ENCODE measurements at regions not wholly inside any gene's neighbourhood (a gene's known extent, or its start where the extent isn't known, plus 50 kb on each side); places are given as distances from the start of the nearest gene placed in this dataset.
A peak's percentile ranks its signal among the peaks of the same experiment; 100 is the strongest.

- DNase-seq (ENCODE audit: low read depth), result no peak
- H3K4me3 ChIP-seq (ENCODE audit: low read depth, low read length), result no peak overlapping the region
- no peak for TF ChIP-seq MAX (IDR thresholded peaks at IDR 0.05; ENCODE audit: low read depth, low read length)
- TF ChIP-seq CTCF (IDR thresholded peaks at IDR 0.05; ENCODE audit: low read depth, low read length), result no peak
- TF ChIP-seq POLR2A (IDR thresholded peaks at IDR 0.05; ENCODE audit: extremely low read depth, insufficient read length), result no peak
- TF ChIP-seq MYC (IDR thresholded peaks at IDR 0.05; ENCODE audit: low read depth, low read length), result no peak
Observed at GRCh38 chr7:80403686-80404241, 108.1 kb downstream of the GNAT3 start.

GRCh38 chr7:80401708-80402107, 110.2 kb downstream of the GNAT3 start:
- no peak for DNase-seq (ENCODE audit: low read depth)
- TF ChIP-seq CTCF (IDR thresholded peaks at IDR 0.05; ENCODE audit: low read depth, low read length) (no peak), POLR2A (IDR thresholded peaks at IDR 0.05; ENCODE audit: extremely low read depth, insufficient read length) (no peak), MAX (IDR thresholded peaks at IDR 0.05; ENCODE audit: low read depth, low read length) (no peak), MYC (IDR thresholded peaks at IDR 0.05; ENCODE audit: low read depth, low read length) (no peak)

GRCh38 chr7:80393786-80394185, 118.1 kb downstream of the GNAT3 start:
- no peak overlapping the region for H3K4me3 ChIP-seq (ENCODE audit: low read depth, low read length)
- no peak for TF ChIP-seq MYC (IDR thresholded peaks at IDR 0.05; ENCODE audit: low read depth, low read length)
- no peak for TF ChIP-seq MAX (IDR thresholded peaks at IDR 0.05; ENCODE audit: low read depth, low read length)
- no peak for TF ChIP-seq POLR2A (IDR thresholded peaks at IDR 0.05; ENCODE audit: extremely low read depth, insufficient read length)
- TF ChIP-seq CTCF (IDR thresholded peaks at IDR 0.05; ENCODE audit: low read depth, low read length), result no peak

More at GRCh38 chr7:80401708-80402107, 110.2 kb downstream of the GNAT3 start:
- no peak overlapping the region for H3K4me3 ChIP-seq (ENCODE audit: low read depth, low read length)

DNA sequence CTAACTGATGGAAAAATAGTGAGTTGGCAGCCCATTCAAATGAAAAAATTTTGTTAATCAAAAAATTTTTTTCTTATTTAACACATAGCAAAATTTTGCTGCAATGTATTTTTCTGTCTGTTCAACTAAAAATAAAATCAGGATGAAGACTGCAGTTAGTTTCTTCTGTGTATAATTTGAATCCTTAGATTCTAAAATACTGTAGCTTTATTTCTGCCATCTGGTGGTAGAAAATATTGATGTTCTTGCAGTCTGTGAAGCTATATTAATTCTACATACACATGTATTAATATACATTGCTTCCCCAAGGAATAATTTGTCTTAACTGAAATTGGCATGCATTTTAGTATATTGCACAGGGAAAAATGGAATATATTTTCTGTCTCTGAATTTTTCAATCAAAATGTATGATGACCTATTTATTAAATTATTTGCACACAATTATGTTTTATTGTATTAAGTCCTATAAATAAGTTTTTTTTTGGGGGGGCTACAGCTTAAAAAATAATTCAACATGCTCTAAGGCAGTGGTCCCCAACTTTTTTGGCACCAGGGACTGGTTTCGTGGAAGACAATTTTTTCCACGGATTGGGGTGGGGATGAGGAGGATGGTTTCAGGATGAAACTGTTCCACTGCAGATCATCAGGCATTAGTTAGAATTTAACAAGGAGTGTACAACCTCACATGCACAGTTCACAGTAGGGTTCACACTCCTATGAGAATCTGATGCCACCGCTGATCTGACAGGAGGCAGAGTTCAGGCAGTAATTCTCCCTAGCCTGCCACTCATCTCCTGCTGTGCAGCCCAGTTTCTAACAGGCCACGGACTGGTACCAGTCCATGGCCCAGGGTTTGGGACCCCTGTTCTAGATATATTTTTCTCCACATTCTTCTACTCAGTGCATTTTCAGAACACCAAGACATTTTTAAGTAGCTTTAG, 119.4 kb downstream of the GNAT3 start:
- peak; percentile 17 for DNase-seq (ENCODE audit: low read depth)
- H3K4me3 ChIP-seq (ENCODE audit: low read depth, low read length), result no peak overlapping the region
- TF ChIP-seq MYC (IDR thresholded peaks at IDR 0.05; ENCODE audit: low read depth, low read length), result no peak
- TF ChIP-seq CTCF (IDR thresholded peaks at IDR 0.05; ENCODE audit: low read depth, low read length), result peak; percentile 4

More at GRCh38 chr7:80393786-80394185, 118.1 kb downstream of the GNAT3 start:
- no peak for DNase-seq (ENCODE audit: low read depth)

DNA sequence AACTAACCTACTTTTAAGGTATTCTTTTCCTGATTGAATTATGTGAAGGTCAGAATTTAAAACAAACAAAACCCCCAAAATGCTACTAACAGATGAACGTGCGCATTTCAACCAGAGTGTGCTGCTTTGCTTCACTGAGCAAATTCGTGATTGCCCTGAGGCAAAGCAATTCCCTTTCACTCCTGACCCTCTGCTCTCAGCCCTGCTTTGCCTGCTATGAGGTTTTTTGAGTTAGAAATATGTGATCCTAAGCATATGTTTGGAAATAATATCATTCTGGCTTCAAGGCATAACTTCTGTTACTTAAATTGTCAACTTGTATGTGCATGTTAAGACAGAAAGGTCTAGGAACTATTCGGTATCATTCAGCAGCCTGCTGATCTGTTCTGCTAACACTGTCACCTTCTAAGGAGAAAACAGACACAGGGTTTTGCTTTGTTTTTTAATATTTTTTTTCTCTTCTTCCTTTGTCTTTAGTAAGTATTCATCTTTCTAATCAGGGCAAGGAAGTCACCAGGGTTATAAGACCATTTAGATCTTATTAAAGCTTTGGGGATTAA, 124.2 kb downstream of the GNAT3 start:
- no peak for TF ChIP-seq MYC (IDR thresholded peaks at IDR 0.05; ENCODE audit: low read depth, low read length)
- no peak overlapping the region for H3K4me3 ChIP-seq (ENCODE audit: low read depth, low read length)
- DNase-seq (ENCODE audit: low read depth), result no peak

GRCh38 chr7:80386686-80387085, 125.2 kb downstream of the GNAT3 start:
- H3K4me3 ChIP-seq (ENCODE audit: low read depth, low read length), result no peak overlapping the region
- TF ChIP-seq POLR2A (IDR thresholded peaks at IDR 0.05; ENCODE audit: extremely low read depth, insufficient read length) (no peak), MYC (IDR thresholded peaks at IDR 0.05; ENCODE audit: low read depth, low read length) (no peak), MAX (IDR thresholded peaks at IDR 0.05; ENCODE audit: low read depth, low read length) (no peak), CTCF (IDR thresholded peaks at IDR 0.05; ENCODE audit: low read depth, low read length) (no peak)
- no peak for DNase-seq (ENCODE audit: low read depth)
